Left renal pelvis (tissue), 4 donors: ENCODE measurements at regions not wholly inside any gene's neighbourhood (a gene's known extent, or its start where the extent isn't known, plus 50 kb on each side); places are given as distances from the start of the nearest gene placed in this dataset.
A peak's percentile ranks its signal among the peaks of the same experiment; 100 is the strongest.

Experiments
- DNase-seq, 4 donors: peaks; one replicate each; pipeline ENCODE4 v3.0.0-alpha.2; 2013; ENCODE audit warnings: low read depth in 4 of 4, low spot score in 3 of 4

DNA sequence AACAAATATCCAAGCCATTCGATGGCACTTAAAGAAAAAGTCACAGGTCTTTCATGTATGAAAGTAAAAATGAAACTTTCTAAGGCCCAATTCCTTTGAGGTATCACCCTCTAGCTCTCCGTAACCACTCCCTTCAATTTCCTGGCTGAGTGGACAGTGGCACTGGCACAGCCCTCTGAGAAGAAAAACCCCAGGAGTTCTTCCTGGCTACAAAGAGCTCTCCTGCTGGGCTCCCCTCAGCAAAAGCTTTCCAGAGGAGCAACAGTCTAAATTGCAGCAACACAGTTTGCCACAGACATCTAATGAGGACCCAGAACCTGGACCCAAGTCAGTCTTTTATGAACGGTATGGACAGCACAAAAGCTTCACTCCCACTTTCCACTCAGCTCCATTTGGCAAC lies 71.8 kb downstream of the FUNDC1 start:
- DNase-seq, result no peak

- no peak for DNase-seq
Measured at GRCh38 chrX:44462850-44463249, 79.8 kb downstream of the FUNDC1 start.

GRCh38 chrX:44459501-44459900 lies 83.2 kb downstream of the FUNDC1 start:
- DNase-seq, result no peak

DNA sequence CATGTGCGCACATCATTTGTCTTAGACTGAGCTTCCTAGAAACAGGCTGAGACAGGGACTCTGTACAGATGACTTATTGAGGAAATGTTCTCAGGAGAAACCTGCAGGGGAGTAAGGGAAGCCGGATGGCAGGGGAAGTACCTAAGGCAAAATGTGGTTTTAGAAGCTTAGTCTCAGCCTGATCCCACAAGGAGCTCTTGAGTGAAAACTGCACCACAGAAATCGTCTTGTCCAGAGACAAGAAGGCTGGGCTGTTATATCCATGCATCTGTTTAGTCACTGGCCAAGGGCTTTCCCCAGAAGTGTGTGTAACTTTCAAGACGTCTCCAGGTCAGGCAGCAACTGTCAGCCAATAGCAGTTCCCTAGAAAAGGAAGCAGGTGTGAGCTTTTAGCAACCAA lies 86.0 kb downstream of the FUNDC1 start:
- DNase-seq, result no peak

- no peak for DNase-seq
Measured at GRCh38 chrX:44451056-44451455, 91.6 kb downstream of the FUNDC1 start.

- DNase-seq, result no peak
Measured at GRCh38 chrX:44447214-44447613, 95.4 kb downstream of the FUNDC1 start.

GRCh38 chrX:44440006-44440405 lies 96.5 kb upstream of the EFHC2 start:
- no peak for DNase-seq

DNA sequence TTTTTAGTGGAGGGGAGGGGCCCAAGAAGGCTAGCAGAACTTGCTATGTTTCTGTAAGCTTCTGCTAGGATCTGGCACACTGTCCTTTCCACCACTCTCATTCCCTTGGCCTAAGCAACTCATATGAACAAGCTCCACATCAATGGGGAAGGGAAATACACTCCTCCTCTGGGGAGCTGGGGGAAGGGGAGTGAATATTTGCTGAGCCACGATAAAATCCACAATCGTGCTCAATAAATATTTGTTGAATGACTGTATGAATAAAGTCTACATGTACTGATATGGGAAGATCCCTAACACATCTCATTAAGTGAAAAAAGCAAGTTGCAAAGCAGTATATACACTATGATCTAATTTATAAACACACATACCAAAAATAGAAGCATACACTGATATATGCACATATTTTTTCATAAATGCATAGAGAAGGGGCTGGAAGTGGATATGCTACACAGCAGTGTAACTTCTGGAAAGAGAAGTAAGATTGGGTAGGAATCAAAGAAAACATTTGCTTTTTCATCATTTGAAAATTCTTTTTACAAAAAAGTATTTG lies 95.8 kb upstream of the EFHC2 start:
- DNase-seq, result no peak

DNA sequence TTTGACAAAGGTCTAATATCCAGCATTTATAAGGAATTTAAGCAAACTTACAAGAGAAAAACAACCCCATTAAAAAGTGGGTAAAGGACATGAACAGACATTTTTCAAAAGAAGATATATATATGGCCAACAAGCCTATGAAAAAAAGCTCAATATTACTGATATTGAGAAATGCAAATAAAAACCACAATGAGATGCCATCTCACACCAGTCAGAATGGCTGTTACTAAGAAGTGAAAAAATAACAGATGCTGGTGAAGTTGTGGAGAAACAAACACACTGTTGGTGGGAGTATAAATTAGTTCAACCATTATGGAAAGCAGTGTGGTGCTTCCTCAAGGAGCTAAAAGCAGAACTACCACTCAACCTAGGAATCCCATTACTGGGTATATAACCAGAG lies 91.6 kb upstream of the EFHC2 start:
- DNase-seq, result no peak

GRCh38 chrX:44433556-44433955 lies 90.1 kb upstream of the EFHC2 start:
- DNase-seq, result no peak

GRCh38 chrX:44432641-44433040 lies 89.2 kb upstream of the EFHC2 start:
- DNase-seq, result peak; percentile 4 to 28 (median 24)

DNA sequence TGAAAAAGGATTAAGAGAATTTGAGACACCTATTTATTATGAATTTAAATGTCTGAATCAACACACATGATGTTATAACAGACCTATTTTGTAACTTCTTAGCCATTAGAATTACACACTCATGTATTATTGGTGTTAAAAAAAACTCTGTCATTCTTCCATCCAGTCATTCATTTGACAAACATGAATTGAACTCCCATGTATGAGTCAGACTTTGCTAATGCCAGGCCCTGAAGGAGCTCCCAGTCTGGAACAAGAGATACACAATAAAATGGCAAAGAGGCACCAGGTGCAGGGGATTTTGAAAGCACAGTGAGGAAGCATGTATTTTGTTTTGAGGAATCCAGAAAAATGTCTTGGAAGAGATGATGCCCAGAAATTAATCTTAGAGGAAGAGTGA lies 87.7 kb upstream of the EFHC2 start:
- DNase-seq, result no peak

DNA sequence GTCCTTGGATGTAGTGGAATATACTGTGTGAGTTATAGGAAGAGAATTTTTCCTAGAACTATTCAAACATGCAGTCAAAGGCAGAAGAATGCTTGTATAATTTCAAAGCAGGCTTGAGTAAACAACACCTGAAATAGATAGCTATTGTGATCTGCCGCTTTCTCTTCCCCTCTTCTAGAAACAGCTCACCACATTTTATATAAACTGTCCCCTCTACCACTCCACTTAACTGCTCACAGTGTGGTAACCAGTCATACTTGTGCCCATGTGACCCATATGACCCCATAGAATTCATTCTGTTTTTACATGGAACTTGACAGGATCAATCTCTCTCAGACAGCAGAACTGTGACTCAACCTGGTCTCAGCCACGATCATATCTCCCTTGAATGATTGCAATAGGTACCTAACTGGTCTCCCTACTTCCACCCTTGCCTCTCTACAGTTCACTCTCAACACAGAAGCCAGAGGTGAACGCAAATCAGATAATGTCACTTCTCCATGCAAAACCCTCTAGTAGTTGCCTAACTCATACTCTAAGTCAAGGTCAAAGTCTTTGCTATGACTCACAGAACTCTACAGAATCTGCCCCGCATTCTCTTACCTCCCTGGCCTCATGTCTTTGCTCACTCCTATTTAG lies 85.6 kb upstream of the EFHC2 start:
- DNase-seq, result no peak

DNA sequence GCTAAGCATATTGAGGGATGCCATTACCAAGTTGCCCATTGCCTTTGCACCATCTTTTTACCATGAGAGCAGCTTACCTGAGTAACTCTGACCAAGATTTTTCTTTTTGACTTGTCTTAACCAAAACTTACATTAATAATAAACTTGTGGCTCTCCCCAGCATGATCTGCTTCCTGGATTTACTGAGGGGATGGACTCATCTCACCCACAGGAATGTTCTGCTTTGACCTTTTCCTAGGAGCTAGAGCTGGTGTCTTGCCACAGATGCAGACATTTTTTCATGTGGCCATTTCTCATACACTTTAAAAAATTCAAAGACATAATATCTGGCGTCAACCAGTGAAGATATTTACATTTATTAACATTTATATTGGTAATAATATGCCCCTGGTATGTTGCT lies 79.2 kb upstream of the EFHC2 start:
- no peak for DNase-seq

- DNase-seq, result no peak
Measured at GRCh38 chrX:44415639-44416386, 72.3 kb upstream of the EFHC2 start.

GRCh38 chrX:44401151-44401550 lies 57.7 kb upstream of the EFHC2 start:
- no peak for DNase-seq

DNA sequence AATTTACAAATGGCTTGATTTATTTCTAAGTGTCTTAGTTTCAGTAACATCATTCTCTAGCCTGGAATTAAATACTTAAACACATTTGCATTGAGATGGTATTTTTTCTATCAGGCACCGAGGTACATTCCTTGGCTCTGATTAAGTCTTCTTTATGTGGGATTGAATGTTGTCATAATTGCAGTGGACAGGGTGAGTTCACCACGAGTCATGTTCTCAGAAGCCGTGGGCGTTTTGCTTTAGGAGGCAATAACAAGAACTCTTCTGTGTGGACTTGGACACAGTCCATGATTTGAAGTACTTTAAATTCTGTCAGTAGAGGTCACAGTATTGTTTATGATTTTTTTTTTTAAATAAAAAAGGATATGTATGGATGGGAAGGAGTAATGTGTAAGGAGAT lies 57.1 kb upstream of the EFHC2 start:
- no peak for DNase-seq

DNA sequence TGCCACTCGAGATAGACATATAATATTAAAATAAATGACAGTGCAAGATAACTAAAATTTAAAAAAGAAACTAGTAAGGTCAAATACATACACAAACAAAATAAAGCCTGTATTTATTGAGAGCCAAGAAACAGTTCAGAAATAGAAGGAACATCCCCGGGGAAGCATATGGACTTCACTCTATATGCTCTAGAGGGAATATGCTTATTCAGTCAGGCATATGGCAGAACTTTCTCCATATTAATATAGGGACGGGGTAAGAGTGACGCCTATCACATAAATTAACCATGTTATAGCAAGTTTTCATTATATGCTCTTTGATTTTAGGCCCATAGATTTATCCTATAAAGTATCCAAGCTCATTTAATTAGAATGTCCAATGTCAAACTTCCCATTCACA lies 56.7 kb upstream of the EFHC2 start:
- DNase-seq, result no peak
